Naive thymus-derived CD4-positive, alpha-beta T cell (primary cell): ENCODE measurements at regions not wholly inside any gene's neighbourhood (a gene's known extent, or its start where the extent isn't known, plus 50 kb on each side); places are given as distances from the start of the nearest gene placed in this dataset.

Experiments used
- ATAC-seq: fragments of 150-1000 bp; cut with Tn5 transposase; 2 replicates; pipeline ENCODE4 v1.10.0; 2021; ENCODE audit warnings: mild to moderate bottlenecking, moderate library complexity
- CTCF ChIA-PET: fragments of 350-600 bp; sonication (Branson Sonifier 250); formaldehyde crosslinking; loops from one replicate; lab custom pipeline; 2021; ENCODE audit warnings: antibody characterized with exemption; lab: Charles Lee
- POLR2A ChIA-PET: fragments of 350-600 bp; sonication (Branson Sonifier 250); formaldehyde crosslinking; loops from one replicate; lab custom pipeline; 2021; ENCODE audit warnings: antibody characterized with exemption, inconsistent platforms; lab: Charles Lee
- DNase-seq, 9 donors: peaks; one replicate each; pipeline versions ENCODE4 v3.0.0 to v3.0.0-alpha.2; 2020 to 2022; ENCODE audit warnings: mixed read lengths in 1 of 9
- H3K27ac ChIP-seq: one replicate; pipeline ENCODE4 v1.7.0; 2013; ENCODE audit warnings: mild to moderate bottlenecking, low read depth, low read length, moderate library complexity
- H3K27me3 ChIP-seq, 2 donors: one replicate each; pipeline ENCODE4 v1.7.0; 2013; ENCODE audit warnings: low read length in 2 of 2, mild to moderate bottlenecking in 2 of 2, moderate library complexity in 2 of 2; ENCODE audit not compliant: control insufficient read depth in 2 of 2, insufficient read depth in 2 of 2
- H3K36me3 ChIP-seq, 3 experiments: 1 replicate in 2 of 3; 2 replicates in 1 of 3; pipeline ENCODE4 v1.7.0; 2013; ENCODE audit warnings: low read length in 3 of 3, mild to moderate bottlenecking in 3 of 3, moderate library complexity in 1 of 3; ENCODE audit not compliant: insufficient read depth in 3 of 3, control insufficient read depth in 2 of 3
- H3K4me1 ChIP-seq, 2 donors: one replicate each; pipeline ENCODE4 v1.7.0; 2013; ENCODE audit warnings: low read length in 2 of 2, mild to moderate bottlenecking in 2 of 2, moderate library complexity in 1 of 2; ENCODE audit not compliant: control insufficient read depth in 2 of 2, insufficient read depth in 2 of 2
- H3K4me3 ChIP-seq: 2 replicates; pipeline ENCODE4 v1.7.0; 2013; ENCODE audit warnings: mild to moderate bottlenecking, low read length
- H3K9me3 ChIP-seq, 3 experiments: 1 replicate in 2 of 3; 2 replicates in 1 of 3; pipeline ENCODE4 v1.7.0; 2013; ENCODE audit warnings: low read length in 3 of 3; ENCODE audit not compliant: control insufficient read depth in 2 of 3
- H3K27ac Mint-ChIP-seq, 9 donors: one replicate each; pipeline ENCODE4 v1.8.0; 2020 to 2022; ENCODE audit warnings: mixed read lengths in 9 of 9, mild to moderate bottlenecking in 8 of 9, moderate library complexity in 5 of 9, inconsistent platforms in 2 of 9
- H3K27me3 Mint-ChIP-seq, 5 donors: one replicate each; pipeline ENCODE4 v1.8.0; 2021 to 2022; ENCODE audit warnings: mixed read lengths in 5 of 5, mild to moderate bottlenecking in 1 of 5
- H3K36me3 Mint-ChIP-seq, 5 donors: one replicate each; pipeline ENCODE4 v1.8.0; 2020 to 2022; ENCODE audit warnings: mixed read lengths in 5 of 5, mild to moderate bottlenecking in 3 of 5, inconsistent platforms in 1 of 5
- H3K4me1 Mint-ChIP-seq, 7 donors: one replicate each; pipeline ENCODE4 v1.8.0; 2020 to 2022; ENCODE audit warnings: mixed read lengths in 7 of 7, mild to moderate bottlenecking in 3 of 7, inconsistent platforms in 1 of 7
- H3K4me3 Mint-ChIP-seq, 10 donors: one replicate each; pipeline ENCODE4 v1.8.0; 2020 to 2022; ENCODE audit warnings: mild to moderate bottlenecking in 10 of 10, mixed read lengths in 10 of 10, moderate library complexity in 6 of 10, inconsistent platforms in 2 of 10
- H3K9me3 Mint-ChIP-seq, 11 donors: one replicate each; pipeline ENCODE4 v1.8.0; 2020 to 2022; ENCODE audit warnings: mixed read lengths in 11 of 11, mild to moderate bottlenecking in 4 of 11, inconsistent platforms in 1 of 11, moderate library complexity in 1 of 11
- intact Hi-C, 2 donors: fragments of 100-400 bp; cut with micrococcal nuclease; formaldehyde crosslinking; loops; one replicate each; pipeline ENCODE4 v1.15.1; 2023

- intact Hi-C loops, result loop anchor here (1.0 to 5.0 kb wide), 13 partner anchors 63 to 591 kb away; partner anchors contain the start of genes ATG5 (in 2 of the 2) and PREP (in 1 of the 2)
- DNase-seq (peak in 1 of 9 donors; percentile 19), ATAC-seq (no peak)
- H3K27me3 Mint-ChIP-seq, result peaks cover 48 to 73% (median 63%) of the 10 kb centered on the region in 5 donors
- H3K9me3 Mint-ChIP-seq, result peaks cover 0 to 8% (median 0%) of the 10 kb centered on the region in 11 donors
- peak overlapping the region; percentile 88 to 98 (median 92) for H3K4me3 Mint-ChIP-seq
- POLR2A ChIA-PET, result interaction anchor here (0.7 to 3.4 kb wide), 14 partner anchors 10 to 212 kb away, joined by 3 to 12 read pairs (median 3); partner anchors contain the start of gene PRDM1
- H3K27ac ChIP-seq, result no peak overlapping the region
- peaks cover 14 to 23% of the 10 kb centered on the region in 2 donors for H3K4me1 ChIP-seq
- H3K36me3 Mint-ChIP-seq, result peaks cover 0 to 5% (median 0%) of the 10 kb centered on the region in 5 donors
- H3K27ac Mint-ChIP-seq, result peak overlapping the region; percentile 21 to 94 (median 64)
- H3K36me3 ChIP-seq, result no peaks in the 10 kb centered on the region
- H3K4me1 Mint-ChIP-seq, result peaks cover 16 to 49% (median 29%) of the 10 kb centered on the region in 7 donors
- peak overlapping the region; percentile 89 for H3K4me3 ChIP-seq
- peaks cover 0 to 32% of the 10 kb centered on the region in 2 donors for H3K27me3 ChIP-seq
- CTCF ChIA-PET, result interaction anchor here (0.6 to 1.7 kb wide), 6 partner anchors 180 to 261 kb away, joined by 3 to 8 read pairs (median 3); no protein-coding TSS in a partner anchor
- no peaks in the 10 kb centered on the region for H3K9me3 ChIP-seq
Observed at GRCh38 chr6:105993341-105994117, 92.6 kb upstream of the PRDM1 start.

- Mint-ChIP-seq H3K4me3 (peak overlapping the region; percentile 88 to 98 (median 92)), H3K27me3 (peaks cover 48 to 73% (median 62%) of the 10 kb centered on the region in 5 donors), H3K36me3 (peaks cover 0 to 7% (median 0%) of the 10 kb centered on the region in 5 donors), H3K4me1 (peaks cover 16 to 58% (median 29%) of the 10 kb centered on the region in 7 donors), H3K27ac (peak overlapping the region; percentile 87 to 97 (median 93)), H3K9me3 (peaks cover 0 to 8% (median 0%) of the 10 kb centered on the region in 11 donors)
- H3K4me3 ChIP-seq, result peak overlapping the region; percentile 89
- ATAC-seq (peak; percentile 93), DNase-seq (peak; percentile 82 to 91 (median 89))
- POLR2A ChIA-PET, result interaction anchor here (0.9 to 3.4 kb wide), 13 partner anchors 9 to 517 kb away, joined by 3 to 12 read pairs (median 4); no protein-coding TSS in a partner anchor
- H3K4me1 ChIP-seq, result peaks cover 14 to 23% of the 10 kb centered on the region in 2 donors
- CTCF ChIA-PET, result interaction anchor here (0.6 to 1.7 kb wide), 4 partner anchors 107 to 231 kb away, joined by 3 to 8 read pairs (median 4); no protein-coding TSS in a partner anchor
- no peaks in the 10 kb centered on the region for H3K36me3 ChIP-seq
- no peaks in the 10 kb centered on the region for H3K9me3 ChIP-seq
- H3K27me3 ChIP-seq, result peaks cover 0 to 32% of the 10 kb centered on the region in 2 donors
- intact Hi-C loops, result loop anchor here (1.0 to 5.0 kb wide), 17 partner anchors 9 to 590 kb away; partner anchors contain the start of genes PRDM1 (in 1 of the 2) and PREP (in 1 of the 2)
- H3K27ac ChIP-seq, result peak overlapping the region; percentile 79
Observed at GRCh38 chr6:105992315-105992961, 93.7 kb upstream of the PRDM1 start.

- intact Hi-C loops, result loop anchor here (1.0 to 5.0 kb wide), 17 partner anchors 8 to 589 kb away; partner anchors contain the start of genes PRDM1 (in 1 of the 2) and PREP (in 1 of the 2)
- Histone ChIP-seq H3K4me1 (peaks cover 14 to 23% of the 10 kb centered on the region in 2 donors), H3K27me3 (peaks cover 0 to 31% of the 10 kb centered on the region in 2 donors), H3K9me3 (no peaks in the 10 kb centered on the region), H3K36me3 (no peaks in the 10 kb centered on the region), H3K4me3 (peak overlapping the region; percentile 89), H3K27ac (peak overlapping the region; percentile 79)
- Mint-ChIP-seq H3K27me3 (peaks cover 46 to 74% (median 62%) of the 10 kb centered on the region in 5 donors), H3K9me3 (peaks cover 0 to 8% (median 0%) of the 10 kb centered on the region in 11 donors), H3K4me1 (peaks cover 16 to 64% (median 31%) of the 10 kb centered on the region in 7 donors), H3K36me3 (peaks cover 0 to 10% (median 0%) of the 10 kb centered on the region in 5 donors), H3K4me3 (peak overlapping the region; percentile 88 to 98 (median 92)), H3K27ac (peak overlapping the region; percentile 87 to 97 (median 93))
- CTCF ChIA-PET, result interaction anchor here (0.6 to 1.7 kb wide), 3 partner anchors 107 to 232 kb away, joined by 4 to 8 read pairs (median 5); no protein-coding TSS in a partner anchor
- ATAC-seq, result peak; percentile 39
- POLR2A ChIA-PET, result interaction anchor here (0.6 to 3.4 kb wide), 11 partner anchors 9 to 1036 kb away, joined by 3 to 12 read pairs (median 8); no protein-coding TSS in a partner anchor
- peak in 2 of 9 donors; percentile 48 to 51 for DNase-seq
Observed at GRCh38 chr6:105991561-105992314, 94.4 kb upstream of the PRDM1 start.

GRCh38 chr6:105990151-105990550, 96.0 kb upstream of the PRDM1 start:
- Histone ChIP-seq H3K27me3 (peaks cover 0 to 29% of the 10 kb centered on the region in 2 donors), H3K9me3 (no peaks in the 10 kb centered on the region), H3K36me3 (no peaks in the 10 kb centered on the region), H3K27ac (no peak overlapping the region), H3K4me3 (no peak overlapping the region), H3K4me1 (peaks cover 14 to 24% of the 10 kb centered on the region in 2 donors)
- Mint-ChIP-seq H3K27ac (peak overlapping the region in 1 of 9 donors; percentile 9), H3K27me3 (peaks cover 40 to 72% (median 59%) of the 10 kb centered on the region in 5 donors), H3K4me1 (peaks cover 12 to 67% (median 37%) of the 10 kb centered on the region in 7 donors), H3K36me3 (peaks cover 0 to 10% (median 0%) of the 10 kb centered on the region in 5 donors), H3K4me3 (peak overlapping the region in 3 of 10 donors; percentile 9 to 27 (median 12)), H3K9me3 (peaks cover 0 to 6% (median 0%) of the 10 kb centered on the region in 11 donors)
- intact Hi-C loops, result loop anchor here (5.0 kb wide), 5 partner anchors 178 to 588 kb away; partner anchors contain the start of gene PREP (in 1 of the 2)
- CTCF ChIA-PET, result no interaction called here
- DNase-seq (no peak), ATAC-seq (no peak)
- POLR2A ChIA-PET, result interaction anchor here (0.9 to 1.1 kb wide), 2 partner anchors 9 to 107 kb away, joined by 3 to 4 read pairs; no protein-coding TSS in a partner anchor

GRCh38 chr6:105988812-105989577, 97.1 kb upstream of the PRDM1 start:
- peaks cover 0 to 26% of the 10 kb centered on the region in 2 donors for H3K27me3 ChIP-seq
- Mint-ChIP-seq H3K9me3 (peaks cover 0 to 6% (median 0%) of the 10 kb centered on the region in 11 donors), H3K4me3 (no peak overlapping the region), H3K27me3 (peaks cover 40 to 79% (median 64%) of the 10 kb centered on the region in 5 donors), H3K36me3 (peaks cover 0 to 17% (median 0%) of the 10 kb centered on the region in 5 donors), H3K4me1 (peaks cover 8 to 73% (median 33%) of the 10 kb centered on the region in 7 donors), H3K27ac (no peak overlapping the region)
- no peak overlapping the region for H3K4me3 ChIP-seq
- H3K9me3 ChIP-seq, result no peaks in the 10 kb centered on the region
- no peak for ATAC-seq
- no peaks in the 10 kb centered on the region for H3K36me3 ChIP-seq
- DNase-seq, result no peak
- peaks cover 14 to 20% of the 10 kb centered on the region in 2 donors for H3K4me1 ChIP-seq
- no peak overlapping the region for H3K27ac ChIP-seq
- intact Hi-C loops, result no loop called here
- ChIA-PET POLR2A (no interaction called here), CTCF (no interaction called here)
